WTC11 (cell line): ENCODE measurements at regions not wholly inside any gene's neighbourhood (a gene's known extent, or its start where the extent isn't known, plus 50 kb on each side); places are given as distances from the start of the nearest gene placed in this dataset.

Experiments used
- ATAC-seq: fragments of 200-7000 bp; cut with Tn5 transposase; 2 replicates; pipeline ENCODE4 v1.10.0; 2021; ENCODE audit warnings: mild to moderate bottlenecking, moderate library complexity
- CTCF ChIA-PET: fragments of 300-600 bp; sonication (Branson Sonifier 250); formaldehyde crosslinking; loops from one replicate; lab custom pipeline; 2021; ENCODE audit warnings: antibody characterized with exemption; lab: Charles Lee
- POLR2A ChIA-PET: fragments of 350-600 bp; sonication (Branson Sonifier 250); formaldehyde crosslinking; loops from one replicate; lab custom pipeline; 2021; ENCODE audit warnings: antibody characterized with exemption; lab: Charles Lee
- DNase-seq: peaks from one replicate; pipeline ENCODE4 v3.0.0; 2021; ENCODE audit warnings: low spot score
- H3K27ac Mint-ChIP-seq: 2 replicates; pipeline ENCODE4 v1.8.0; 2021; ENCODE audit warnings: mixed read lengths
- H3K27me3 Mint-ChIP-seq: 2 replicates; pipeline ENCODE4 v1.8.0; 2021; ENCODE audit warnings: low read depth, mild to moderate bottlenecking, moderate library complexity, mixed read lengths
- H3K36me3 Mint-ChIP-seq: 2 replicates; pipeline ENCODE4 v1.8.0; 2021; ENCODE audit warnings: mixed read lengths
- H3K4me1 Mint-ChIP-seq: 2 replicates; pipeline ENCODE4 v1.8.0; 2022; ENCODE audit warnings: mixed read lengths
- H3K4me3 Mint-ChIP-seq: 2 replicates; pipeline ENCODE4 v1.8.0; 2021; ENCODE audit warnings: mild to moderate bottlenecking, moderate library complexity, mixed read lengths
- H3K9me3 Mint-ChIP-seq: 2 replicates; pipeline ENCODE4 v1.8.0; 2021; ENCODE audit warnings: mixed read lengths
- ATF3 ChIP-seq: sonication (generic); formaldehyde crosslinking; conservative IDR thresholded peaks from 2 replicates; pipeline ENCODE4 v1.8.1; 2022; ENCODE audit warnings: mild to moderate bottlenecking, missing genetic modification reagents
- ATF6 ChIP-seq: sonication (generic); formaldehyde crosslinking; IDR thresholded peaks from 2 replicates; pipeline ENCODE4 v1.8.1; 2023; ENCODE audit warnings: mild to moderate bottlenecking, missing genetic modification reagents
- CBFB ChIP-seq: sonication (generic); formaldehyde crosslinking; IDR thresholded peaks from 2 replicates; pipeline ENCODE4 v1.8.1; 2022; ENCODE audit warnings: mild to moderate bottlenecking, low read depth, missing genetic modification reagents
- CDX4 ChIP-seq: fragments of 250-450 bp; sonication (Bioruptor Pico); IDR thresholded peaks from 2 replicates; pipeline ENCODE4 v1.9.0; 2021; ENCODE audit warnings: moderate library complexity, mild to moderate bottlenecking, inconsistent platforms, borderline replicate concordance
- E2F4 ChIP-seq: sonication (generic); formaldehyde crosslinking; IDR thresholded peaks from 2 replicates; pipeline ENCODE4 v1.8.1; 2022; ENCODE audit warnings: low read depth, mild to moderate bottlenecking, moderate library complexity, missing genetic modification reagents, borderline replicate concordance
- E2F5 ChIP-seq: sonication (generic); formaldehyde crosslinking; IDR thresholded peaks from 2 replicates; pipeline ENCODE4 v1.8.1; 2022; ENCODE audit warnings: mild to moderate bottlenecking, moderate library complexity, missing genetic modification reagents
- ESRRA ChIP-seq: sonication (generic); formaldehyde crosslinking; IDR thresholded peaks from 2 replicates; pipeline ENCODE4 v1.8.1; 2022; ENCODE audit warnings: mild to moderate bottlenecking, missing genetic modification reagents, borderline replicate concordance
- ETV6 ChIP-seq: sonication (generic); formaldehyde crosslinking; IDR thresholded peaks from 2 replicates; pipeline ENCODE4 v1.8.1; 2022; ENCODE audit warnings: mild to moderate bottlenecking, missing genetic modification reagents
- FOXP1 ChIP-seq: sonication (generic); formaldehyde crosslinking; IDR thresholded peaks from 2 replicates; pipeline ENCODE4 v1.8.0; 2022; ENCODE audit warnings: missing genetic modification reagents, mild to moderate bottlenecking, moderate library complexity, borderline replicate concordance
- FOXP4 ChIP-seq: sonication (generic); formaldehyde crosslinking; IDR thresholded peaks from 2 replicates; pipeline ENCODE4 v1.8.0; 2022; ENCODE audit warnings: mild to moderate bottlenecking, missing genetic modification reagents
- HMGA2 ChIP-seq: fragments of 250-450 bp; sonication (Bioruptor Pico); IDR thresholded peaks from 2 replicates; pipeline ENCODE4 v1.4.0; 2021; ENCODE audit warnings: mild to moderate bottlenecking, moderate library complexity
- HMGXB4 ChIP-seq: sonication (generic); formaldehyde crosslinking; IDR thresholded peaks from 2 replicates; pipeline ENCODE4 v1.8.1; 2023; ENCODE audit warnings: mild to moderate bottlenecking, moderate library complexity, missing genetic modification reagents
- JUN ChIP-seq: sonication (generic); formaldehyde crosslinking; IDR thresholded peaks from 2 replicates; pipeline ENCODE4 v1.8.0; 2023; ENCODE audit warnings: mild to moderate bottlenecking, missing genetic modification reagents
- NFE2L1 ChIP-seq: sonication (generic); formaldehyde crosslinking; IDR thresholded peaks from 2 replicates; pipeline ENCODE4 v1.8.1; 2023; ENCODE audit warnings: missing genetic modification reagents
- NR1H2 ChIP-seq: sonication (generic); formaldehyde crosslinking; IDR thresholded peaks from 2 replicates; pipeline ENCODE4 v1.9.0; 2021; ENCODE audit warnings: mild to moderate bottlenecking, moderate library complexity, missing genetic modification reagents
- NR2C2 ChIP-seq: sonication (generic); formaldehyde crosslinking; IDR thresholded peaks from 2 replicates; pipeline ENCODE4 v1.8.0; 2022; ENCODE audit warnings: mild to moderate bottlenecking, missing genetic modification reagents
- PRRX2 ChIP-seq: fragments of 250-450 bp; sonication (Bioruptor Pico); IDR thresholded peaks from 2 replicates; pipeline ENCODE4 v1.8.0; 2021; ENCODE audit warnings: mild to moderate bottlenecking
- RORB ChIP-seq: fragments of 250-450 bp; sonication (Bioruptor Pico); IDR thresholded peaks from 2 replicates; pipeline ENCODE4 v1.9.0; 2021; ENCODE audit warnings: mild to moderate bottlenecking
- TCF7 ChIP-seq: sonication (generic); formaldehyde crosslinking; IDR thresholded peaks from 2 replicates; pipeline ENCODE4 v1.8.0; 2022; ENCODE audit warnings: mild to moderate bottlenecking, low read depth, missing genetic modification reagents, moderate library complexity
- TEAD4 ChIP-seq: sonication (generic); formaldehyde crosslinking; IDR thresholded peaks from 2 replicates; pipeline ENCODE4 v1.8.0; 2022; ENCODE audit warnings: mild to moderate bottlenecking, missing genetic modification reagents
- ZBTB21 ChIP-seq: sonication (generic); formaldehyde crosslinking; IDR thresholded peaks from 2 replicates; pipeline ENCODE4 v1.8.1; 2023; ENCODE audit warnings: mild to moderate bottlenecking, missing genetic modification reagents, borderline replicate concordance
- ZBTB43 ChIP-seq: sonication (generic); formaldehyde crosslinking; IDR thresholded peaks from 2 replicates; pipeline ENCODE4 v1.8.1; 2023; ENCODE audit warnings: mild to moderate bottlenecking, missing genetic modification reagents
- ZNF138 ChIP-seq: sonication (generic); formaldehyde crosslinking; conservative IDR thresholded peaks from 2 replicates; pipeline ENCODE4 v1.8.1; 2022; ENCODE audit warnings: mild to moderate bottlenecking, moderate library complexity, missing genetic modification reagents
- ZNF317 ChIP-seq: sonication (generic); formaldehyde crosslinking; IDR thresholded peaks from 2 replicates; pipeline ENCODE4 v1.8.1; 2023; ENCODE audit warnings: low read depth, mild to moderate bottlenecking, moderate library complexity, missing genetic modification reagents, borderline replicate concordance
- ZNF416 ChIP-seq: fragments of 250-450 bp; sonication (Bioruptor Pico); IDR thresholded peaks from 2 replicates; pipeline ENCODE4 v1.9.0; 2021; ENCODE audit warnings: mild to moderate bottlenecking, inconsistent platforms

- peaks cover 12% of the 10 kb centered on the region for H3K4me1 Mint-ChIP-seq
- no peaks in the 10 kb centered on the region for H3K27me3 Mint-ChIP-seq
- H3K4me3 Mint-ChIP-seq = no peak overlapping the region
- H3K9me3 Mint-ChIP-seq = no peaks in the 10 kb centered on the region
- CTCF ChIA-PET = no interaction called here
- ATAC-seq = no peak
- TF ChIP-seq ZNF138 = no peak
- TF ChIP-seq JUN (CRISPR knock-in tag) = no peak
- TF ChIP-seq CDX4 (CRISPR knock-in tag) = no peak
- no peak for TF ChIP-seq ATF6 (CRISPR knock-in tag)
- TF ChIP-seq ZBTB43 (CRISPR knock-in tag) = no peak
- TF ChIP-seq ESRRA (CRISPR knock-in tag) = no peak
- TF ChIP-seq CBFB = no peak
- no peak for TF ChIP-seq ZBTB21 (CRISPR knock-in tag)
- TF ChIP-seq NFE2L1 = no peak
- TF ChIP-seq PRRX2 = no peak
- TF ChIP-seq E2F5 (CRISPR knock-in tag) = no peak
- TF ChIP-seq, all 79 proteins: peak for 0
- H3K36me3 Mint-ChIP-seq = no peaks in the 10 kb centered on the region
- POLR2A ChIA-PET = no interaction called here
- DNase-seq = no peak
- no peak overlapping the region for H3K27ac Mint-ChIP-seq
These were observed 89.8 kb upstream of the IGSF10 start for GRCh38 chr3:151550642-151551041.

GRCh38 chr3:151550025-151550618, 89.3 kb upstream of the IGSF10 start:
- ATAC-seq (no peak), DNase-seq (no peak)
- H3K4me1 Mint-ChIP-seq = peaks cover 17% of the 10 kb centered on the region
- H3K27ac Mint-ChIP-seq = no peak overlapping the region
- H3K36me3 Mint-ChIP-seq = no peaks in the 10 kb centered on the region
- H3K27me3 Mint-ChIP-seq = no peaks in the 10 kb centered on the region
- no peaks in the 10 kb centered on the region for H3K9me3 Mint-ChIP-seq
- H3K4me3 Mint-ChIP-seq = no peak overlapping the region
- ChIA-PET POLR2A (no interaction called here), CTCF (no interaction called here)
- TF ChIP-seq TCF7 (no peak), ZNF138 (no peak), ETV6 (CRISPR knock-in tag) (no peak), ZNF317 (CRISPR knock-in tag) (no peak), TEAD4 (no peak), FOXP1 (CRISPR knock-in tag) (no peak), ATF3 (CRISPR knock-in tag) (no peak), E2F4 (CRISPR knock-in tag) (no peak), NR2C2 (no peak), ESRRA (CRISPR knock-in tag) (no peak), FOXP4 (CRISPR knock-in tag) (no peak), CBFB (no peak), RORB (no peak), NR1H2 (no peak), HMGXB4 (CRISPR knock-in tag) (no peak), ZNF416 (no peak), HMGA2 (CRISPR knock-in tag) (no peak)
